HL-60 (cell line): ENCODE measurements at regions not wholly inside any gene's neighbourhood (a gene's known extent, or its start where the extent isn't known, plus 50 kb on each side); places are given as distances from the start of the nearest gene placed in this dataset.

ENCODE experiments used
- DNase-seq, 2 experiments: peaks; one replicate each; pipeline ENCODE4 v3.0.0-alpha.2; 2010 to 2020; ENCODE audit warnings: low read depth in 1 of 2, low spot score in 1 of 2
- H3K27ac ChIP-seq: fragments of 250-450 bp; sonication (Bioruptor Pico); replicated peaks from 2 replicates; pipeline ENCODE4 v1.5.1; 2020; ENCODE audit warnings: mild to moderate bottlenecking, moderate library complexity
- H3K27me3 ChIP-seq: fragments of 250-450 bp; sonication (Bioruptor Pico); 2 replicates; pipeline ENCODE4 v1.5.1; 2021; ENCODE audit warnings: mild to moderate bottlenecking, moderate library complexity; ENCODE audit not compliant: insufficient read depth, poor library complexity, severe bottlenecking
- H3K4me3 ChIP-seq: replicated peaks from 2 replicates; pipeline ENCODE4 v1.5.1; 2011; ENCODE audit warnings: mild to moderate bottlenecking, control low read depth, low read length; ENCODE audit not compliant: insufficient read depth
- GABPA ChIP-seq: IDR thresholded peaks from 2 replicates; pipeline ENCODE4 v1.6.1; 2012; ENCODE audit warnings: low read depth
- POLR2AphosphoS5 ChIP-seq: IDR thresholded peaks from 2 replicates; pipeline ENCODE4 v1.6.1; 2012; ENCODE audit warnings: low read depth
- SPI1 ChIP-seq: IDR thresholded peaks from 2 replicates; pipeline ENCODE4 v1.6.1; 2012; ENCODE audit warnings: low read depth, mild to moderate bottlenecking, borderline replicate concordance
- TF ChIP-seq, protein P1 (sequence below): IDR thresholded peaks from one replicate; pipeline ENCODE4 v1.5.1; 2011; ENCODE audit warnings: low read length, control low read depth, inconsistent platforms; ENCODE audit not compliant: insufficient read depth
- TF ChIP-seq, protein P2 (sequence below): IDR thresholded peaks from 2 replicates; pipeline ENCODE4 v1.6.1; 2012; ENCODE audit warnings: low read depth; ENCODE audit not compliant: insufficient replicate concordance

DNA sequence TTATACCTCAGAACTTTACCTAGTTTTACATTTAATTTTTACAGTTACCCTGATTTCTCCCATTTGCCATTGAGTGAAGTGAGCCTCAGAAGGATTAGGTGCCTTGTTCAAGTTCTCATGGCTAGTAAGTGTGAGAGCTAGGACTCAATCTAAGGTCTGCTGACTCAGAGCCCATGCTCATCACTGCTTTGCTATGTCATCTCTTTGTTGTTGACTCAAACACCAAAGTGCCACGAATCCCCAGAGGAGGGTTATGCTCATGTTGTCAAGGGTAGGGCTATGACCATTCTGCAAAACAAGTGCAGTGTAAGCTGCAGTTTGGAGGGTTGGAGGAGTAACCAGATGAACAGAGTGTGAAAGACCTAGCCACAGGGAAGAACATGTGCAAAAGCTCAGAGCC, 185.4 kb upstream of the SKOR2 start:
- H3K4me3 ChIP-seq, result no peak overlapping the region
- no peak for DNase-seq
- TF ChIP-seq, protein P1, sequence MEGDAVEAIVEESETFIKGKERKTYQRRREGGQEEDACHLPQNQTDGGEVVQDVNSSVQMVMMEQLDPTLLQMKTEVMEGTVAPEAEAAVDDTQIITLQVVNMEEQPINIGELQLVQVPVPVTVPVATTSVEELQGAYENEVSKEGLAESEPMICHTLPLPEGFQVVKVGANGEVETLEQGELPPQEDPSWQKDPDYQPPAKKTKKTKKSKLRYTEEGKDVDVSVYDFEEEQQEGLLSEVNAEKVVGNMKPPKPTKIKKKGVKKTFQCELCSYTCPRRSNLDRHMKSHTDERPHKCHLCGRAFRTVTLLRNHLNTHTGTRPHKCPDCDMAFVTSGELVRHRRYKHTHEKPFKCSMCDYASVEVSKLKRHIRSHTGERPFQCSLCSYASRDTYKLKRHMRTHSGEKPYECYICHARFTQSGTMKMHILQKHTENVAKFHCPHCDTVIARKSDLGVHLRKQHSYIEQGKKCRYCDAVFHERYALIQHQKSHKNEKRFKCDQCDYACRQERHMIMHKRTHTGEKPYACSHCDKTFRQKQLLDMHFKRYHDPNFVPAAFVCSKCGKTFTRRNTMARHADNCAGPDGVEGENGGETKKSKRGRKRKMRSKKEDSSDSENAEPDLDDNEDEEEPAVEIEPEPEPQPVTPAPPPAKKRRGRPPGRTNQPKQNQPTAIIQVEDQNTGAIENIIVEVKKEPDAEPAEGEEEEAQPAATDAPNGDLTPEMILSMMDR, result no peak
- no peak for TF ChIP-seq POLR2AphosphoS5
- TF ChIP-seq, protein P2, sequence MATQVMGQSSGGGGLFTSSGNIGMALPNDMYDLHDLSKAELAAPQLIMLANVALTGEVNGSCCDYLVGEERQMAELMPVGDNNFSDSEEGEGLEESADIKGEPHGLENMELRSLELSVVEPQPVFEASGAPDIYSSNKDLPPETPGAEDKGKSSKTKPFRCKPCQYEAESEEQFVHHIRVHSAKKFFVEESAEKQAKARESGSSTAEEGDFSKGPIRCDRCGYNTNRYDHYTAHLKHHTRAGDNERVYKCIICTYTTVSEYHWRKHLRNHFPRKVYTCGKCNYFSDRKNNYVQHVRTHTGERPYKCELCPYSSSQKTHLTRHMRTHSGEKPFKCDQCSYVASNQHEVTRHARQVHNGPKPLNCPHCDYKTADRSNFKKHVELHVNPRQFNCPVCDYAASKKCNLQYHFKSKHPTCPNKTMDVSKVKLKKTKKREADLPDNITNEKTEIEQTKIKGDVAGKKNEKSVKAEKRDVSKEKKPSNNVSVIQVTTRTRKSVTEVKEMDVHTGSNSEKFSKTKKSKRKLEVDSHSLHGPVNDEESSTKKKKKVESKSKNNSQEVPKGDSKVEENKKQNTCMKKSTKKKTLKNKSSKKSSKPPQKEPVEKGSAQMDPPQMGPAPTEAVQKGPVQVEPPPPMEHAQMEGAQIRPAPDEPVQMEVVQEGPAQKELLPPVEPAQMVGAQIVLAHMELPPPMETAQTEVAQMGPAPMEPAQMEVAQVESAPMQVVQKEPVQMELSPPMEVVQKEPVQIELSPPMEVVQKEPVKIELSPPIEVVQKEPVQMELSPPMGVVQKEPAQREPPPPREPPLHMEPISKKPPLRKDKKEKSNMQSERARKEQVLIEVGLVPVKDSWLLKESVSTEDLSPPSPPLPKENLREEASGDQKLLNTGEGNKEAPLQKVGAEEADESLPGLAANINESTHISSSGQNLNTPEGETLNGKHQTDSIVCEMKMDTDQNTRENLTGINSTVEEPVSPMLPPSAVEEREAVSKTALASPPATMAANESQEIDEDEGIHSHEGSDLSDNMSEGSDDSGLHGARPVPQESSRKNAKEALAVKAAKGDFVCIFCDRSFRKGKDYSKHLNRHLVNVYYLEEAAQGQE, result no peak
- no peak for TF ChIP-seq SPI1
- TF ChIP-seq GABPA, result no peak
- no peak overlapping the region for H3K27ac ChIP-seq
- peaks cover 28% of the 10 kb centered on the region for H3K27me3 ChIP-seq

DNA sequence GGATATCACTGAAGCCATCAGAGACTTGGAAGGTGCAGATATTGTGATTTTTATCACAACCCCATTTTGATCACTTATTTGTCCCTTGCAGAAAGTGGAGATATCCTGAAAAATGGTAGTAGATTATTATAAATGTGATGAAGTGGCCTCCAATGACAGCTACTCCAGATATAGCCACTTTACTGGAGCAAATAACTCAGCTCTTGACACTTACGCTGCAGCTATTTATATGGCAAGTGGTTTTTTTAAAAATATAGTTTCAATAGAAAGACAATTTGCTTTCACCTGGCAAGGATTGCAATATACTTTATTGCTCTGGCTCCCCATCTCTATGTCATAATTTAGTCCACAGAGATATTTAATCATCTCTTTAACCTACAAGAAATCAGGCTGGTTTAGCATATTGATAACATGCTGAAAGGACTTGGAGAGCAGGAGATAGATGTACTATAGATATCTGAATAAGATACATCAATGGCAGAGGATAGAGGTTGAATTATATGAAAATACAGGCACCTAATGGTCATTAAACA, 182.8 kb upstream of the SKOR2 start:
- TF ChIP-seq POLR2AphosphoS5, result no peak
- no peak for TF ChIP-seq GABPA
- TF ChIP-seq, protein P1, result no peak
- TF ChIP-seq, protein P2, result no peak
- no peak for TF ChIP-seq SPI1
- H3K4me3 ChIP-seq, result no peak overlapping the region
- no peak overlapping the region for H3K27ac ChIP-seq
- no peak for DNase-seq
- peaks cover 17% of the 10 kb centered on the region for H3K27me3 ChIP-seq

DNA sequence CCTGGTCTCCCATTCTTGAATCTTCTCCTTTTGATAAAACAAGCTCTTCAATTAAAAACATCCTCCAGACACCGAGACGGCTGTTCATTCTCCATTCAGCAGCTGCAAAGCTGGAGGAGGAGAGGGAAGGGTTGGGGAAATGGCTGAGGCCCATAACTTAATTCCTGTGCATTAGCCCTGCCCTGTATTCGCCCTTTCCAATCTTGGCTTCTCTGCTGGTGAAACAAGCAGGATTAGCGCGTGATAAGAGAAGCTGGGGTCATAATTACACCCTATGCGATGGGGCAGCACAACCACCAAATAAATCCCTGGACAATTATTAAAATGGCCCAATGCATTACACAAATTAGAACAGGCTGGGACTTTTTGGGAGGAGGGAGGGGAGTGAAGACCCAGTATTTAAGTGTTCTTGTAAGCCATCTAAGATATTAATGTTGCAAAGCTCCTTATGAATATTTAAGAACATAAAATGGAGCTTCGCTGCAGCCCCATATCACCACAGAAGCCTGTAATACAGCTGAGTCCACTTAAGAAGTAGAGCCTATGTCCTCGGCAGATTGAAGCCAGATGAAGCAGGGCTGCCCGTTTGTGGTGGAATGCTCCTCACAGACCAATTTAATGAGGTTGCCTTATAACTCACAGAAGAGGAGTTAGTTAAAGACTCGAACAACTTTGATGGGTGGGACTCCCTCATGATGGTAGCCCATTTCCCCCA, 176.6 kb upstream of the SKOR2 start:
- Histone ChIP-seq H3K27ac (no peak overlapping the region), H3K4me3 (no peak overlapping the region), H3K27me3 (peaks cover 2% of the 10 kb centered on the region)
- no peak for TF ChIP-seq POLR2AphosphoS5
- TF ChIP-seq, protein P2, result no peak
- TF ChIP-seq, protein P1, result no peak
- no peak for DNase-seq
